ENCODE measurements at regions not wholly inside any gene's neighbourhood (a gene's known extent, or its start where the extent isn't known, plus 50 kb on each side); places are given as distances from the start of the nearest gene placed in this dataset.

- TF ChIP-seq RAD21 (conservative IDR thresholded peaks at IDR 0.05 in 1 of 2, IDR thresholded peaks at IDR 0.05 in 1 of 2) (peak; percentile 37 to 38; a peak in 4 of 5 replicates), ESRRA (IDR thresholded peaks at IDR 0.05; ENCODE audit: borderline replicate concordance, low read length) (no peak), MAZ (IDR thresholded peaks at IDR 0.05; ENCODE audit: borderline replicate concordance, low read depth, low read length) (no peak), ZC3H11A (IDR thresholded peaks at IDR 0.05) (no peak)
- TF ChIP-seq, protein P1, sequence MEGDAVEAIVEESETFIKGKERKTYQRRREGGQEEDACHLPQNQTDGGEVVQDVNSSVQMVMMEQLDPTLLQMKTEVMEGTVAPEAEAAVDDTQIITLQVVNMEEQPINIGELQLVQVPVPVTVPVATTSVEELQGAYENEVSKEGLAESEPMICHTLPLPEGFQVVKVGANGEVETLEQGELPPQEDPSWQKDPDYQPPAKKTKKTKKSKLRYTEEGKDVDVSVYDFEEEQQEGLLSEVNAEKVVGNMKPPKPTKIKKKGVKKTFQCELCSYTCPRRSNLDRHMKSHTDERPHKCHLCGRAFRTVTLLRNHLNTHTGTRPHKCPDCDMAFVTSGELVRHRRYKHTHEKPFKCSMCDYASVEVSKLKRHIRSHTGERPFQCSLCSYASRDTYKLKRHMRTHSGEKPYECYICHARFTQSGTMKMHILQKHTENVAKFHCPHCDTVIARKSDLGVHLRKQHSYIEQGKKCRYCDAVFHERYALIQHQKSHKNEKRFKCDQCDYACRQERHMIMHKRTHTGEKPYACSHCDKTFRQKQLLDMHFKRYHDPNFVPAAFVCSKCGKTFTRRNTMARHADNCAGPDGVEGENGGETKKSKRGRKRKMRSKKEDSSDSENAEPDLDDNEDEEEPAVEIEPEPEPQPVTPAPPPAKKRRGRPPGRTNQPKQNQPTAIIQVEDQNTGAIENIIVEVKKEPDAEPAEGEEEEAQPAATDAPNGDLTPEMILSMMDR (IDR thresholded peaks at IDR 0.05): 0 out of 3 replicates have a peak, but pooled peaks have one; percentile 16
- FAIRE-seq: no peak
- CTCF ChIA-PET: interaction anchor here (1.0 to 1.3 kb wide), 4 partner anchors 59 to 235 kb away, joined by 3 to 6 read pairs (median 4); no protein-coding TSS in a partner anchor
- whole genome bisulfite sequencing (ENCODE audit: missing lambda C conversion rate): 73% methylated on average over 2 of the region's 2 CpGs
- H3K4me2 ChIP-seq: no peak overlapping the region
- ATAC-seq: no peak
- no peak overlapping the region for H3K4me3 ChIP-seq
- H3K27ac ChIP-seq: 0 out of 6 replicates have a peak overlapping the region, but pooled peaks of 1 of the 2 experiments have one; percentile 23
- H3K9me3 ChIP-seq: no peaks in the 10 kb centered on the region
- no peaks in the 10 kb centered on the region for H3K4me1 ChIP-seq
- no peak for DNase-seq (ENCODE audit: low read depth in 1 of 2, low spot score in 1 of 2)
- POLR2A ChIA-PET: no interaction called here
Observed at GRCh38 chr20:22819784-22820183, 215.3 kb upstream of the SSTR4 start.

- ChIA-PET CTCF (interaction anchor here (0.7 to 1.4 kb wide), 6 partner anchors 10 to 230 kb away, joined by 3 to 6 read pairs (median 3); no protein-coding TSS in a partner anchor), POLR2A (no interaction called here)
- no peak for TF ChIP-seq RFX5 (IDR thresholded peaks at IDR 0.05)
- TF ChIP-seq RCOR1 (IDR thresholded peaks at IDR 0.05; ENCODE audit: low read depth, low read length): no peak
- no peak for TF ChIP-seq FOSB (CRISPR knock-in tag; IDR thresholded peaks at IDR 0.05)
- no peak for TF ChIP-seq KDM1A (IDR thresholded peaks at IDR 0.05; ENCODE audit: low read depth)
- TF ChIP-seq CBX8 (IDR thresholded peaks at IDR 0.05): no peak
- TF ChIP-seq TFCP2L1 (CRISPR knock-in tag; IDR thresholded peaks at IDR 0.05): no peak
- no peak for TF ChIP-seq CHD2 (IDR thresholded peaks at IDR 0.05; ENCODE audit: low read length, partially characterized antibody)
- no peak for TF ChIP-seq CHD4 (IDR thresholded peaks at IDR 0.05; ENCODE audit: borderline replicate concordance)
- H3K27ac ChIP-seq: peak overlapping the region in 1 of 2 experiments; percentile 54; a peak in 1 of 6 replicates
- no peak overlapping the region for H3K4me2 ChIP-seq
- H3K9me3 ChIP-seq: no peaks in the 10 kb centered on the region
- 65% methylated on average over 7 of the region's 7 CpGs for WGBS (ENCODE audit: missing lambda C conversion rate)
- H3K4me3 ChIP-seq: no peak overlapping the region
- H3K4me1 ChIP-seq: no peaks in the 10 kb centered on the region
- ATAC-seq (no peak), FAIRE-seq (no peak), DNase-seq (ENCODE audit: low read depth in 1 of 2, low spot score in 1 of 2) (no peak)
Observed at GRCh38 chr20:22821081-22821727, 213.9 kb upstream of the SSTR4 start.

- H3K4me2 ChIP-seq: no peak overlapping the region
- ATAC-seq: no peak; a peak in 1 of 6 replicates
- DNase-seq (ENCODE audit: low read depth in 1 of 2, low spot score in 1 of 2): no peak
- CTCF ChIA-PET: interaction anchor here (1.0 to 1.4 kb wide), 4 partner anchors 9 to 229 kb away, joined by 3 read pairs; no protein-coding TSS in a partner anchor
- peak overlapping the region in 1 of 2 experiments; percentile 54; a peak in 3 of 6 replicates for H3K27ac ChIP-seq
- no peak for FAIRE-seq
- WGBS (ENCODE audit: missing lambda C conversion rate): 81% methylated on average over 4 of the region's 4 CpGs
- TF ChIP-seq MAFK (IDR thresholded peaks at IDR 0.05; ENCODE audit: partially characterized antibody): no peak
- no peak for TF ChIP-seq MAZ (IDR thresholded peaks at IDR 0.05; ENCODE audit: borderline replicate concordance, low read depth, low read length)
- no peak for TF ChIP-seq NPAS2 (CRISPR knock-in tag; IDR thresholded peaks at IDR 0.05; ENCODE audit: borderline replicate concordance)
- no peak for TF ChIP-seq HES2 (IDR thresholded peaks at IDR 0.05)
- TF ChIP-seq REST (IDR thresholded peaks at IDR 0.05): no peak
- TF ChIP-seq ZNF302 (CRISPR knock-in tag; IDR thresholded peaks at IDR 0.05): no peak
- TF ChIP-seq MAX (IDR thresholded peaks at IDR 0.05): no peak
- no peak for TF ChIP-seq BCL3 (IDR thresholded peaks at IDR 0.05)
- no peak for TF ChIP-seq FOXS1 (CRISPR knock-in tag; IDR thresholded peaks at IDR 0.05)
- no peak for TF ChIP-seq ZFP36 (IDR thresholded peaks at IDR 0.05; ENCODE audit: borderline replicate concordance, partially characterized antibody)
- H3K4me3 ChIP-seq: no peak overlapping the region
- H3K4me1 ChIP-seq: no peaks in the 10 kb centered on the region
- POLR2A ChIA-PET: no interaction called here
- H3K9me3 ChIP-seq: no peaks in the 10 kb centered on the region
Observed at GRCh38 chr20:22821796-22822195, 213.3 kb upstream of the SSTR4 start.
